ENCODE measurements at regions not wholly inside any gene's neighbourhood (a gene's known extent, or its start where the extent isn't known, plus 50 kb on each side); places are given as distances from the start of the nearest gene placed in this dataset.
A peak's percentile ranks its signal among the peaks of the same experiment; 100 is the strongest.

GRCh38 chr4:170623899-170624298 is 534.1 kb upstream of the AADAT start:
- 87% methylated on average over 7 of the region's 7 CpGs; no CpG with 5 or more reads in 1 of the 2 experiments for WGBS, 2 experiments (ENCODE audit: extremely low coverage in 1 of 2, insufficient coverage in 1 of 2, insufficient read length in 1 of 2, insufficient replicate concordance in 2 of 2, low coverage in 1 of 2, low lambda C conversion rate in 2 of 2, missing lambda C conversion rate in 1 of 2)
- no peak overlapping the region for H3K18ac ChIP-seq (ENCODE audit: extremely low read depth, low read length)
- no peak for DNase-seq (ENCODE audit: low read depth in 1 of 2, low spot score in 2 of 2)

More at GRCh38 chr4:170623899-170624298, 534.1 kb upstream of the AADAT start:
- Histone ChIP-seq H3K4ac (replicated peaks; ENCODE audit: insufficient read length, low read depth, low read length) (no peak overlapping the region), H4K8ac (ENCODE audit: extremely low read depth, insufficient read depth, low read length) (no peak overlapping the region), H2BK12ac (ENCODE audit: low read depth, low read length) (no peak overlapping the region), H3K27me3 (replicated peaks in 1 of 4; ENCODE audit: control insufficient read depth in 3 of 4, extremely low read depth in 1 of 4, insufficient read depth in 3 of 4, low read length in 3 of 4) (no peaks in the 10 kb centered on the region), H3K79me1 (ENCODE audit: low read depth, low read length) (no peaks in the 10 kb centered on the region), H3K36me3 (ENCODE audit: control insufficient read depth in 2 of 4, insufficient read depth in 4 of 4, low read length in 3 of 4) (no peaks in the 10 kb centered on the region), H3K9ac (replicated peaks in 1 of 4; ENCODE audit: extremely low read depth in 1 of 4, low read depth in 3 of 4, low read length in 3 of 4) (no peak overlapping the region), H4K5ac (ENCODE audit: insufficient read length, low read depth, low read length) (no peak overlapping the region), H2BK20ac (ENCODE audit: low read length) (no peak overlapping the region), H2BK120ac (replicated peaks; ENCODE audit: low read depth, low read length) (no peak overlapping the region), H3K4me2 (ENCODE audit: insufficient read depth in 1 of 2, low read depth in 2 of 2, low read length in 2 of 2) (no peak overlapping the region), H2BK5ac (ENCODE audit: low read depth, low read length) (no peak overlapping the region), H3K56ac (replicated peaks; ENCODE audit: insufficient read length, low read depth, low read length) (no peak overlapping the region), H3K14ac (ENCODE audit: insufficient read length) (no peak overlapping the region), H3K23ac (ENCODE audit: insufficient read length) (no peak overlapping the region), H3K9me3 (ENCODE audit: insufficient read depth in 2 of 2, low read depth in 1 of 2, low read length in 1 of 2) (no peaks in the 10 kb centered on the region), H2AFZ (ENCODE audit: low read length) (no peak overlapping the region), H3K23me2 (ENCODE audit: low read depth, low read length) (no peaks in the 10 kb centered on the region), H4K91ac (replicated peaks; ENCODE audit: insufficient read length, low read length) (no peak overlapping the region), H2AK5ac (ENCODE audit: low read depth, low read length) (no peak overlapping the region), H4K20me1 (replicated peaks in 1 of 2; ENCODE audit: control insufficient read depth in 1 of 2, insufficient read depth in 2 of 2, low read length in 2 of 2) (no peaks in the 10 kb centered on the region), H3K4me3 (ENCODE audit: extremely low read depth in 1 of 4, insufficient read depth in 2 of 4, low read depth in 3 of 4, low read length in 4 of 4) (no peak overlapping the region), H3K79me2 (ENCODE audit: control insufficient read depth in 1 of 2, insufficient read depth in 2 of 2, low read length in 2 of 2) (no peaks in the 10 kb centered on the region), H3K27ac (ENCODE audit: low read depth, low read length) (no peak overlapping the region), H3K4me1 (replicated peaks in 1 of 4; ENCODE audit: control insufficient read depth in 3 of 4, insufficient read depth in 4 of 4, low read length in 3 of 4) (no peaks in the 10 kb centered on the region), H2BK15ac (ENCODE audit: low read length) (no peak overlapping the region)
- ChIA-PET POLR2A (ENCODE audit: partially characterized antibody) (interaction anchor here (0.6 kb wide), 1 partner anchor 1089 kb away, joined by 5 read pairs; no protein-coding TSS in a partner anchor), CTCF (ENCODE audit: partially characterized antibody) (interaction anchor here (0.6 to 1.0 kb wide), 4 partner anchors 10 to 719 kb away, joined by 3 to 5 read pairs (median 3); no protein-coding TSS in a partner anchor)
- no peak for FAIRE-seq
- TF ChIP-seq BACH1 (IDR thresholded peaks at IDR 0.05; ENCODE audit: low read length) (no peak), RAD21 (IDR thresholded peaks at IDR 0.05 in 1 of 2, conservative IDR thresholded peaks at IDR 0.05 in 1 of 2; ENCODE audit: low read depth in 2 of 2, low read length in 2 of 2) (peak; percentile 9 to 22; a peak in 3 of 4 replicates), CTCF (IDR thresholded peaks at IDR 0.05; ENCODE audit: control extremely low read depth in 1 of 3, insufficient read depth in 1 of 3, low read depth in 1 of 3, low read length in 3 of 3) (peak in 2 of 3 experiments; percentile 9 to 29; a peak in 2 of 4 replicates), RXRA (IDR thresholded peaks at IDR 0.05; ENCODE audit: insufficient read depth, low read depth, low read length) (no peak)
